DND-41 (cell line): ENCODE measurements at regions not wholly inside any gene's neighbourhood (a gene's known extent, or its start where the extent isn't known, plus 50 kb on each side); places are given as distances from the start of the nearest gene placed in this dataset.

ENCODE experiments used
- ATAC-seq: fragments of 200-7000 bp; cut with Tn5 transposase; 3 replicates; pipeline ENCODE4 v1.9.1; 2021; ENCODE audit warnings: low read depth; ENCODE audit not compliant: insufficient read depth
- DNase-seq: peaks from one replicate; pipeline ENCODE4 v3.0.0-alpha.2; 2020
- H2AFZ ChIP-seq: 2 replicates; pipeline ENCODE4 v1.6.0; 2012; ENCODE audit warnings: low read depth, low read length
- H3K27ac ChIP-seq: 2 replicates; pipeline ENCODE4 v1.5.1; 2012; ENCODE audit warnings: low read length, inconsistent platforms
- H3K27me3 ChIP-seq: fragments of 200-600 bp; sonication (generic); 2 replicates; pipeline ENCODE4 v1.6.0; 2012; ENCODE audit warnings: low read length, mild to moderate bottlenecking, inconsistent platforms; ENCODE audit not compliant: insufficient read depth, poor library complexity
- H3K36me3 ChIP-seq: 2 replicates; pipeline ENCODE4 v1.5.1; 2012; ENCODE audit warnings: low read length, inconsistent platforms; ENCODE audit not compliant: insufficient read depth
- H3K4me1 ChIP-seq: 2 replicates; pipeline ENCODE4 v1.5.1; 2012; ENCODE audit warnings: mild to moderate bottlenecking, low read length; ENCODE audit not compliant: insufficient read depth
- H3K4me2 ChIP-seq: 2 replicates; pipeline ENCODE4 v1.6.0; 2012; ENCODE audit warnings: mild to moderate bottlenecking, moderate library complexity, low read length, inconsistent platforms; ENCODE audit not compliant: insufficient read depth
- H3K4me3 ChIP-seq, 2 experiments: fragments of 200-600 bp in 1 of 2; shearing (Covaris generic) in 1 of 2; 2 replicates each; pipeline ENCODE4 v1.5.1; 2012 to 2016; ENCODE audit warnings: inconsistent platforms in 2 of 2, low read length in 2 of 2, mild to moderate bottlenecking in 2 of 2, low read depth in 1 of 2, moderate library complexity in 1 of 2
- H3K79me2 ChIP-seq: 2 replicates; pipeline ENCODE4 v1.6.0; 2012; ENCODE audit warnings: low read length, inconsistent platforms; ENCODE audit not compliant: insufficient read depth
- H3K9ac ChIP-seq: 2 replicates; pipeline ENCODE4 v1.6.0; 2012; ENCODE audit warnings: low read depth, mild to moderate bottlenecking, inconsistent platforms, low read length, moderate library complexity
- H3K9me3 ChIP-seq: 2 replicates; pipeline ENCODE4 v1.5.1; 2012; ENCODE audit warnings: low read length, moderate library complexity, mild to moderate bottlenecking, inconsistent platforms; ENCODE audit not compliant: insufficient read depth, severe bottlenecking
- H4K20me1 ChIP-seq: 2 replicates; pipeline ENCODE4 v1.6.0; 2012; ENCODE audit warnings: low read length; ENCODE audit not compliant: insufficient read depth
- CTCF ChIP-seq: IDR thresholded peaks from 2 replicates; pipeline ENCODE4 v1.5.1; 2012; ENCODE audit warnings: borderline replicate concordance, low read length, moderate library complexity, mild to moderate bottlenecking; ENCODE audit not compliant: poor library complexity, severe bottlenecking; ENCODE audit errors: extremely low read depth
- EZH2 ChIP-seq: IDR thresholded peaks from 3 replicates; pipeline ENCODE4 v1.6.1; 2012; ENCODE audit warnings: borderline replicate concordance, low read depth, mild to moderate bottlenecking, moderate library complexity, low read length, inconsistent platforms; ENCODE audit not compliant: severe bottlenecking

- H3K27me3 ChIP-seq = no peaks in the 10 kb centered on the region
- H3K4me2 ChIP-seq = no peak overlapping the region
- DNase-seq (no peak), ATAC-seq (no peak)
- TF ChIP-seq EZH2 = no peak
- TF ChIP-seq CTCF = no peak
- no peaks in the 10 kb centered on the region for H3K4me1 ChIP-seq
- H3K9me3 ChIP-seq = no peaks in the 10 kb centered on the region
- H2AFZ ChIP-seq = no peak overlapping the region
- no peak overlapping the region for H3K9ac ChIP-seq
- no peak overlapping the region for H3K27ac ChIP-seq
- H4K20me1 ChIP-seq = no peaks in the 10 kb centered on the region
- no peak overlapping the region for H3K4me3 ChIP-seq
- H3K36me3 ChIP-seq = no peaks in the 10 kb centered on the region
- no peaks in the 10 kb centered on the region for H3K79me2 ChIP-seq
Observed at GRCh38 chr18:7367336-7367735, 136.4 kb downstream of the LRRC30 start.

GRCh38 chr18:7369006-7369405 is 138.1 kb downstream of the LRRC30 start:
- no peak for DNase-seq
- Histone ChIP-seq H3K36me3 (no peaks in the 10 kb centered on the region), H4K20me1 (no peaks in the 10 kb centered on the region), H3K9me3 (no peaks in the 10 kb centered on the region), H2AFZ (no peak overlapping the region), H3K4me1 (no peaks in the 10 kb centered on the region), H3K79me2 (no peaks in the 10 kb centered on the region), H3K9ac (no peak overlapping the region), H3K27me3 (no peaks in the 10 kb centered on the region), H3K4me2 (no peak overlapping the region), H3K4me3 (no peak overlapping the region), H3K27ac (no peak overlapping the region)
- ATAC-seq = no peak
- TF ChIP-seq EZH2 (no peak), CTCF (no peak)

- Histone ChIP-seq H3K4me1 (no peaks in the 10 kb centered on the region), H3K36me3 (no peaks in the 10 kb centered on the region), H3K4me2 (no peak overlapping the region), H3K27ac (no peak overlapping the region), H3K27me3 (no peaks in the 10 kb centered on the region), H3K4me3 (no peak overlapping the region), H3K9me3 (no peaks in the 10 kb centered on the region), H2AFZ (no peak overlapping the region), H3K9ac (no peak overlapping the region), H4K20me1 (no peaks in the 10 kb centered on the region), H3K79me2 (no peaks in the 10 kb centered on the region)
- no peak for ATAC-seq
- TF ChIP-seq CTCF = no peak
- no peak for DNase-seq
Observed at GRCh38 chr18:7370375-7370774, 139.5 kb downstream of the LRRC30 start.

- no peak overlapping the region for H3K9ac ChIP-seq
- H3K27me3 ChIP-seq = no peaks in the 10 kb centered on the region
- TF ChIP-seq CTCF = no peak
- no peak for TF ChIP-seq EZH2
- no peaks in the 10 kb centered on the region for H3K9me3 ChIP-seq
- no peak overlapping the region for H3K27ac ChIP-seq
- H4K20me1 ChIP-seq = no peaks in the 10 kb centered on the region
- ATAC-seq (no peak), DNase-seq (no peak)
- no peaks in the 10 kb centered on the region for H3K36me3 ChIP-seq
- H3K79me2 ChIP-seq = no peaks in the 10 kb centered on the region
- H3K4me3 ChIP-seq = no peak overlapping the region
- H2AFZ ChIP-seq = no peak overlapping the region
- no peaks in the 10 kb centered on the region for H3K4me1 ChIP-seq
- H3K4me2 ChIP-seq = no peak overlapping the region
Observed at GRCh38 chr18:7370802-7371201, 139.9 kb downstream of the LRRC30 start.
